A673 (cell line): ENCODE measurements at regions not wholly inside any gene's neighbourhood (a gene's known extent, or its start where the extent isn't known, plus 50 kb on each side); places are given as distances from the start of the nearest gene placed in this dataset.

Source experiments
- EZH2 ChIP-seq: fragments of 200-600 bp; sonication (generic); IDR thresholded peaks from 2 replicates; pipeline ENCODE4 v1.6.1; 2017; ENCODE audit warnings: borderline replicate concordance, low read depth, mild to moderate bottlenecking, mixed read lengths, antibody characterized with exemption, low read length; ENCODE audit not compliant: poor library complexity, severe bottlenecking
- TF ChIP-seq, protein P1 (sequence below): fragments of 300-800, 200-600 bp; sonication (generic); conservative IDR thresholded peaks from 2 replicates; pipeline ENCODE4 v1.5.1; 2017; ENCODE audit warnings: low read depth, mild to moderate bottlenecking, antibody characterized with exemption, low read length, moderate library complexity, mixed read lengths

DNA sequence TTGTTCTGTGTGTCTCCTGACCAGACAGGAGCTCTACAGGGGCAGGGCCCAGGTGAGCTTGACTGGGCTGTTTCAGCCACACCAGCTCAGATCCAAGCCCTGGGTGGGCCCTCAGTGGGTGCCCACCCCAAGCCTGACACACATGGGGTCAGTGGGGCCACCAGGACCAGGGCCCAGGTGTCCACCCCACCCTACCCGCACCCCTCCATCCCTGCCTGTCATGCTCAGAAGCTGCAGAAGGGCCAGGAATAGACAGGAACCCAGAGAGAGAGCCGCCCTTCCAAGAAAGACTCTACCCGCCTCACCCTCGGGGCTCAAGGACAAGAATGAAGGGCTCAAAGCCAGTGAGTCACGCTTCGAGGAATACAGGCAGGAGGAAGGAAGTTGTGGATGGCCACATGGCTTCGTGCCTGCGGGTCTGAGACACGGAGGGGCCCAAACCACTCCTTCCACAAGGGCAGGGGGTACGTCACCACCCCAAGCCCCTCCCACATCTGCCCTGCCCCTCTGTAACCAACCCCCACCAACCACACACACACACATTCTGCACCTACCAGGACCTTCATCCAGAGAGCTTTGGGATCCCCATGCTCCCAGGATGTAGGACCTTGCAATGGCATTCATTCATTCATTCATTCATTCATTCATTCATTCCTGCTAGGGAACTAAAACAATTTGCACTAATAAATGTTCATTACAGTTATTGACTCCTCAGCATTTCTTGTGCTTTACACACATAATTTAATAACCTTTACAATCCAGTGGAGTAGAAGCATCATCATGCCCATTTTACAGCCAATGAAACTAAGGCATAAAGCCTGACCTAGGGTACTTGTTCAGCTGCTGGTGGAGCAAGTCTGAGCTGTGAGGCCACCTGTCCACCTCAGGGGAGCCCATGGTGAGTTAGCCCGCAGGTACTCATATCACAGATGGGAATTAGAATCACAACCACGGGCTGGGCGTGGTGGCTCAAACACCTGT is 55.9 kb upstream of the STXBP1 start:
- TF ChIP-seq, protein P1, sequence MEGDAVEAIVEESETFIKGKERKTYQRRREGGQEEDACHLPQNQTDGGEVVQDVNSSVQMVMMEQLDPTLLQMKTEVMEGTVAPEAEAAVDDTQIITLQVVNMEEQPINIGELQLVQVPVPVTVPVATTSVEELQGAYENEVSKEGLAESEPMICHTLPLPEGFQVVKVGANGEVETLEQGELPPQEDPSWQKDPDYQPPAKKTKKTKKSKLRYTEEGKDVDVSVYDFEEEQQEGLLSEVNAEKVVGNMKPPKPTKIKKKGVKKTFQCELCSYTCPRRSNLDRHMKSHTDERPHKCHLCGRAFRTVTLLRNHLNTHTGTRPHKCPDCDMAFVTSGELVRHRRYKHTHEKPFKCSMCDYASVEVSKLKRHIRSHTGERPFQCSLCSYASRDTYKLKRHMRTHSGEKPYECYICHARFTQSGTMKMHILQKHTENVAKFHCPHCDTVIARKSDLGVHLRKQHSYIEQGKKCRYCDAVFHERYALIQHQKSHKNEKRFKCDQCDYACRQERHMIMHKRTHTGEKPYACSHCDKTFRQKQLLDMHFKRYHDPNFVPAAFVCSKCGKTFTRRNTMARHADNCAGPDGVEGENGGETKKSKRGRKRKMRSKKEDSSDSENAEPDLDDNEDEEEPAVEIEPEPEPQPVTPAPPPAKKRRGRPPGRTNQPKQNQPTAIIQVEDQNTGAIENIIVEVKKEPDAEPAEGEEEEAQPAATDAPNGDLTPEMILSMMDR: no peak
- no peak for TF ChIP-seq EZH2
